ENCODE measurements at regions not wholly inside any gene's neighbourhood (a gene's known extent, or its start where the extent isn't known, plus 50 kb on each side); places are given as distances from the start of the nearest gene placed in this dataset.

DNA sequence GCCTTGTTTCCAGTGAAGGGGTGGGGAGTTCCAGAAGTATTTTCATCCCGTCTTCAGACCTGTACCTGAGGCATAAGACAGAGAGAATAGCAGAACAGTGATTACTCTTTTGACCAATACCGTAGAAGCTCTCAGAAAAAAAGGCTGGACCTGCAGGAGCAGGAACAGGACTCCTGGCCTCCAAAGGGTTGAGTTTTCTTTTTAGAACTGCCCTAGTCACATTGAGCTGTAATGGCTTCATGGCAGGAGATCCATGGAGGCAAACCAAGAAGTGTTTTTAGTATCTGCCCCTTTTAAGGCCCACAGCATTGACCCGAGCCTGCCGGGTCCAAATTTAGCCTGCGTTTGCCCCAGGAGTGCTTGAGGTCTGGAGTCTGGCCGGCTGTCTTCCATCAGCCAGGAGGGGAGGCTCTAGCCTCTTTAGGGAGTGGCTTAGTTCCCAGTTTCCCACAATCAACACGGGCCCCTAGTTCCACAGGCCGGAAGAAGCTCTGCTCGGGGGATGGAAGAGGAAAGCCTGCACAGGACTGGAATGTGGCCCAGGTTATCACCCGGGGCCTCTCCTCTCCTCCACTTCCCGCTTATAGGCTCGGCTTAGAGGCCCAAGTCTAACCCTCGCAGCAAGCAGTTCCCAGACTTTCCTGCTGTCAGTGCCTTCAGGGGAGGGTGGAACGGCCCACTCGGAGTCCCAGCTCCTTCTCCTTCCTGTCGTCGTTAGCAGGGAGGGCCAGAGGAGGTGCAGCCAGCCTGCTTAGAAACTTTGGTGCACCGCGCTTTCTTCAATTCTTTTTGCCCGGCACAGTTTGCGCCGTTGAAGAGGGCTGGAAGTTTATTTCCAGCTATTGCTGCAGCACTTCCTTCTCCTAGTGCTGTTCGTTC lies 80.7 kb downstream of the C9orf152 start:
- TF ChIP-seq ZFP3 (CRISPR knock-in tag; IDR thresholded peaks at IDR 0.05) = no peak
- no peak for TF ChIP-seq RARB (CRISPR knock-in tag; IDR thresholded peaks at IDR 0.05)
- TF ChIP-seq, protein P1, sequence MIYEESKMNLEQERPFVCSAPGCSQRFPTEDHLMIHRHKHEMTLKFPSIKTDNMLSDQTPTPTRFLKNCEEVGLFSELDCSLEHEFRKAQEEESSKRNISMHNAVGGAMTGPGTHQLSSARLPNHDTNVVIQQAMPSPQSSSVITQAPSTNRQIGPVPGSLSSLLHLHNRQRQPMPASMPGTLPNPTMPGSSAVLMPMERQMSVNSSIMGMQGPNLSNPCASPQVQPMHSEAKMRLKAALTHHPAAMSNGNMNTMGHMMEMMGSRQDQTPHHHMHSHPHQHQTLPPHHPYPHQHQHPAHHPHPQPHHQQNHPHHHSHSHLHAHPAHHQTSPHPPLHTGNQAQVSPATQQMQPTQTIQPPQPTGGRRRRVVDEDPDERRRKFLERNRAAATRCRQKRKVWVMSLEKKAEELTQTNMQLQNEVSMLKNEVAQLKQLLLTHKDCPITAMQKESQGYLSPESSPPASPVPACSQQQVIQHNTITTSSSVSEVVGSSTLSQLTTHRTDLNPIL (CRISPR knock-in tag; IDR thresholded peaks at IDR 0.05; ENCODE audit: low read depth) = no peak
- TF ChIP-seq, protein P2, sequence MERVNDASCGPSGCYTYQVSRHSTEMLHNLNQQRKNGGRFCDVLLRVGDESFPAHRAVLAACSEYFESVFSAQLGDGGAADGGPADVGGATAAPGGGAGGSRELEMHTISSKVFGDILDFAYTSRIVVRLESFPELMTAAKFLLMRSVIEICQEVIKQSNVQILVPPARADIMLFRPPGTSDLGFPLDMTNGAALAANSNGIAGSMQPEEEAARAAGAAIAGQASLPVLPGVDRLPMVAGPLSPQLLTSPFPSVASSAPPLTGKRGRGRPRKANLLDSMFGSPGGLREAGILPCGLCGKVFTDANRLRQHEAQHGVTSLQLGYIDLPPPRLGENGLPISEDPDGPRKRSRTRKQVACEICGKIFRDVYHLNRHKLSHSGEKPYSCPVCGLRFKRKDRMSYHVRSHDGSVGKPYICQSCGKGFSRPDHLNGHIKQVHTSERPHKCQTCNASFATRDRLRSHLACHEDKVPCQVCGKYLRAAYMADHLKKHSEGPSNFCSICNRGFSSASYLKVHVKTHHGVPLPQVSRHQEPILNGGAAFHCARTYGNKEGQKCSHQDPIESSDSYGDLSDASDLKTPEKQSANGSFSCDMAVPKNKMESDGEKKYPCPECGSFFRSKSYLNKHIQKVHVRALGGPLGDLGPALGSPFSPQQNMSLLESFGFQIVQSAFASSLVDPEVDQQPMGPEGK (CRISPR knock-in tag; IDR thresholded peaks at IDR 0.05; ENCODE audit: borderline replicate concordance) = no peak
- no peak for TF ChIP-seq ESRRG (CRISPR knock-in tag; IDR thresholded peaks at IDR 0.05)
- TF ChIP-seq PPARA (CRISPR knock-in tag; IDR thresholded peaks at IDR 0.05; ENCODE audit: borderline replicate concordance) = no peak
- no peak for TF ChIP-seq ZFP30 (CRISPR knock-in tag; IDR thresholded peaks at IDR 0.05)
- TF ChIP-seq, protein P3, sequence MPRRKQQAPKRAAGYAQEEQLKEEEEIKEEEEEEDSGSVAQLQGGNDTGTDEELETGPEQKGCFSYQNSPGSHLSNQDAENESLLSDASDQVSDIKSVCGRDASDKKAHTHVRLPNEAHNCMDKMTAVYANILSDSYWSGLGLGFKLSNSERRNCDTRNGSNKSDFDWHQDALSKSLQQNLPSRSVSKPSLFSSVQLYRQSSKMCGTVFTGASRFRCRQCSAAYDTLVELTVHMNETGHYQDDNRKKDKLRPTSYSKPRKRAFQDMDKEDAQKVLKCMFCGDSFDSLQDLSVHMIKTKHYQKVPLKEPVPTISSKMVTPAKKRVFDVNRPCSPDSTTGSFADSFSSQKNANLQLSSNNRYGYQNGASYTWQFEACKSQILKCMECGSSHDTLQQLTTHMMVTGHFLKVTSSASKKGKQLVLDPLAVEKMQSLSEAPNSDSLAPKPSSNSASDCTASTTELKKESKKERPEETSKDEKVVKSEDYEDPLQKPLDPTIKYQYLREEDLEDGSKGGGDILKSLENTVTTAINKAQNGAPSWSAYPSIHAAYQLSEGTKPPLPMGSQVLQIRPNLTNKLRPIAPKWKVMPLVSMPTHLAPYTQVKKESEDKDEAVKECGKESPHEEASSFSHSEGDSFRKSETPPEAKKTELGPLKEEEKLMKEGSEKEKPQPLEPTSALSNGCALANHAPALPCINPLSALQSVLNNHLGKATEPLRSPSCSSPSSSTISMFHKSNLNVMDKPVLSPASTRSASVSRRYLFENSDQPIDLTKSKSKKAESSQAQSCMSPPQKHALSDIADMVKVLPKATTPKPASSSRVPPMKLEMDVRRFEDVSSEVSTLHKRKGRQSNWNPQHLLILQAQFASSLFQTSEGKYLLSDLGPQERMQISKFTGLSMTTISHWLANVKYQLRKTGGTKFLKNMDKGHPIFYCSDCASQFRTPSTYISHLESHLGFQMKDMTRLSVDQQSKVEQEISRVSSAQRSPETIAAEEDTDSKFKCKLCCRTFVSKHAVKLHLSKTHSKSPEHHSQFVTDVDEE (CRISPR knock-in tag; IDR thresholded peaks at IDR 0.05) = no peak
- TF ChIP-seq, protein P4, sequence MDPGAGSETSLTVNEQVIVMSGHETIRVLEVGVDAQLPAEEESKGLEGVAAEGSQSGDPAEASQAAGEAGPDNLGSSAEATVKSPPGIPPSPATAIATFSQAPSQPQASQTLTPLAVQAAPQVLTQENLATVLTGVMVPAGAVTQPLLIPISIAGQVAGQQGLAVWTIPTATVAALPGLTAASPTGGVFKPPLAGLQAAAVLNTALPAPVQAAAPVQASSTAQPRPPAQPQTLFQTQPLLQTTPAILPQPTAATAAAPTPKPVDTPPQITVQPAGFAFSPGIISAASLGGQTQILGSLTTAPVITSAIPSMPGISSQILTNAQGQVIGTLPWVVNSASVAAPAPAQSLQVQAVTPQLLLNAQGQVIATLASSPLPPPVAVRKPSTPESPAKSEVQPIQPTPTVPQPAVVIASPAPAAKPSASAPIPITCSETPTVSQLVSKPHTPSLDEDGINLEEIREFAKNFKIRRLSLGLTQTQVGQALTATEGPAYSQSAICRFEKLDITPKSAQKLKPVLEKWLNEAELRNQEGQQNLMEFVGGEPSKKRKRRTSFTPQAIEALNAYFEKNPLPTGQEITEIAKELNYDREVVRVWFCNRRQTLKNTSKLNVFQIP (CRISPR knock-in tag; IDR thresholded peaks at IDR 0.05; ENCODE audit: borderline replicate concordance, low read depth) = no peak
- no peak for TF ChIP-seq ZNF8 (CRISPR knock-in tag; IDR thresholded peaks at IDR 0.05)
- TF ChIP-seq GLIS3 (CRISPR knock-in tag; IDR thresholded peaks at IDR 0.05) = no peak
- TF ChIP-seq CSDC2 (CRISPR knock-in tag; IDR thresholded peaks at IDR 0.05) = no peak
- TF ChIP-seq TCF4 (CRISPR knock-in tag; IDR thresholded peaks at IDR 0.05; ENCODE audit: borderline replicate concordance) = no peak
- TF ChIP-seq, protein P5, sequence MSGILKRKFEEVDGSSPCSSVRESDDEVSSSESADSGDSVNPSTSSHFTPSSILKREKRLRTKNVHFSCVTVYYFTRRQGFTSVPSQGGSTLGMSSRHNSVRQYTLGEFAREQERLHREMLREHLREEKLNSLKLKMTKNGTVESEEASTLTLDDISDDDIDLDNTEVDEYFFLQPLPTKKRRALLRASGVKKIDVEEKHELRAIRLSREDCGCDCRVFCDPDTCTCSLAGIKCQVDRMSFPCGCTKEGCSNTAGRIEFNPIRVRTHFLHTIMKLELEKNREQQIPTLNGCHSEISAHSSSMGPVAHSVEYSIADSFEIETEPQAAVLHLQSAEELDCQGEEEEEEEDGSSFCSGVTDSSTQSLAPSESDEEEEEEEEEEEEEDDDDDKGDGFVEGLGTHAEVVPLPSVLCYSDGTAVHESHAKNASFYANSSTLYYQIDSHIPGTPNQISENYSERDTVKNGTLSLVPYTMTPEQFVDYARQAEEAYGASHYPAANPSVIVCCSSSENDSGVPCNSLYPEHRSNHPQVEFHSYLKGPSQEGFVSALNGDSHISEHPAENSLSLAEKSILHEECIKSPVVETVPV (CRISPR knock-in tag; IDR thresholded peaks at IDR 0.05) = no peak
